Astrocyte of the cerebellum (primary cell): ENCODE measurements at regions not wholly inside any gene's neighbourhood (a gene's known extent, or its start where the extent isn't known, plus 50 kb on each side); places are given as distances from the start of the nearest gene placed in this dataset.

ENCODE experiments used
- DNase-seq: peaks from one replicate; pipeline ENCODE4 v3.0.0-alpha.2; 2011; ENCODE audit warnings: low read depth
- H3K4me3 ChIP-seq: 2 replicates; pipeline ENCODE4 v1.5.1; 2011; ENCODE audit warnings: mild to moderate bottlenecking, low read depth, low read length, moderate library complexity
- CTCF ChIP-seq: IDR thresholded peaks from 2 replicates; pipeline ENCODE4 v1.5.1; 2012; ENCODE audit warnings: low read length, low read depth, moderate library complexity, mild to moderate bottlenecking; ENCODE audit errors: missing control alignments
- in situ Hi-C: cut with HindIII; loops from 2 replicates; pipeline ENCODE4 v1.10.0; 2017; ENCODE audit warnings: low sequenced_read_pairs

DNA sequence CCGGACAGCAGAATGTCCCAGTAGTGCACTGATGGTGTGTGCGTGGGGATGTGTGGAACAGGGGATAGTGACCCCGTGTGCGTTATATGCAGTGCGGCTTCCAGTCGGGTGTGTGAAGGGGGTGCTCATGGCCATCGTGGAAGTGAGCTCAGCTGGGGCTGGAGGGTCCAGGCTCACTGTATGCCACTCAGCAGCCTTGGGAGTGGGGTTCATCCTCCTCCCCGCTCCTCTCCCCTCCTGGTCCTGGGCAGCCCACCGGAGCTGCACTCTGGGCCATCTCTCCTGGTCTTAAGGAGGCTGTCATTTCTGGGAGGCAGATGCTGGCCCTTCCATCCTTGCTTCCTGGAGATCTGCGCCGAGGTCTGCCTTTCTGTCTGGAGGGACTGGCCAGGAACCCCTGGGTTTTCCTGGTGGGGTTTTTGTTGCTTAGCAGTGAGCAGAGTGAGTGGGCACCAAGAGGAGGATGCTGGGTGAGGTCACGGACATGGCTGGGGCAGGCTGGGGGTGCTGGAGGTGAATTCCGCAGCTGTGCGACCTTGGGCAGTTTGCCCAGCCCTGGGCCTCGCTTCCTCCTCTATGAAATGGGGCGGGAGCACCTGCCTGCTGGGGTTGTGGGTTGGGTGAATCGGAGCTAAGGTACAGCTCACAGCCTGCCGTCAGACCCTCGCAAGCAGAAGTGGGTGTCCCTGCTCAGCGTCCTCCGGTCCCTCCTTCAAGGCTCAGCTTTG, 164.1 kb downstream of the SEC14L1 start:
- no peak for DNase-seq
- TF ChIP-seq CTCF: no peak
- H3K4me3 ChIP-seq: no peak overlapping the region
- in situ Hi-C loops: no loop called here

DNA sequence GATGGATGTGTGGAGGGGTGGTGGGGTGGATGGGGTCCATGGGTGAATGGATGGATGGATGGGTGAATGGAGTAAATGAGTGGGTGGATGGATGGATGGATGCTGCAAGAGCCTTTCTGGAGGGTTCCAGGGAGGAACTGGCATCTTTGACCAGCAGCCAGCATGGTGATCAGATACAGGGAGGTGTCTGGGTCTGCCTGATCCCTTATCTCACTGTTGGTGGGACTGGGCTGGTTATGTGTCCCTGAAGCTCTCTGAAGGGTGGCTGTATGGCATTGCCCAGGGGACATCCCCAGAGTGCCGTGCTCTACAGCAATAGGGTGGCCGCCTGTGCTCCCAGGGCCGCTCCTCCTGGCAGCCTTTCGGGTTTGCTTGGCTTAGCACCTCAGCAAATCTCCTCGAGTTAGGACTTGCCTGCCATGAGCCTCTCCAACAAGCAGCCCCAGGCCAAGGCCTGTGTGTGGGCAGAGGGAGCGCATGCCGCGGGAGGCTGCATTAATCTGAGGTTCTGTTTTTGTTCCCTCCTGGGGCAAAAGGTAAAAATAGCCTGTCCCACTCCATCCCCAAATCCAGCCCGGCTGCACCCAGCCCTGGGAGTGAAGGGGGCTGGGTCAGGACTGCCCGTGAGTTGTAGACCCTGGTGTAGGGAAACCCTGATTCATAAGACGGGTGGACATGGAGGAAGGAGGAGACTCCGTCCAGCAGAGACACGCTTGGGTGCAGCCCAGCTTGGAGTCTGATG, 165.4 kb downstream of the SEC14L1 start:
- in situ Hi-C loops: no loop called here
- no peak for DNase-seq
- TF ChIP-seq CTCF: no peak
- H3K4me3 ChIP-seq: no peak overlapping the region

DNA sequence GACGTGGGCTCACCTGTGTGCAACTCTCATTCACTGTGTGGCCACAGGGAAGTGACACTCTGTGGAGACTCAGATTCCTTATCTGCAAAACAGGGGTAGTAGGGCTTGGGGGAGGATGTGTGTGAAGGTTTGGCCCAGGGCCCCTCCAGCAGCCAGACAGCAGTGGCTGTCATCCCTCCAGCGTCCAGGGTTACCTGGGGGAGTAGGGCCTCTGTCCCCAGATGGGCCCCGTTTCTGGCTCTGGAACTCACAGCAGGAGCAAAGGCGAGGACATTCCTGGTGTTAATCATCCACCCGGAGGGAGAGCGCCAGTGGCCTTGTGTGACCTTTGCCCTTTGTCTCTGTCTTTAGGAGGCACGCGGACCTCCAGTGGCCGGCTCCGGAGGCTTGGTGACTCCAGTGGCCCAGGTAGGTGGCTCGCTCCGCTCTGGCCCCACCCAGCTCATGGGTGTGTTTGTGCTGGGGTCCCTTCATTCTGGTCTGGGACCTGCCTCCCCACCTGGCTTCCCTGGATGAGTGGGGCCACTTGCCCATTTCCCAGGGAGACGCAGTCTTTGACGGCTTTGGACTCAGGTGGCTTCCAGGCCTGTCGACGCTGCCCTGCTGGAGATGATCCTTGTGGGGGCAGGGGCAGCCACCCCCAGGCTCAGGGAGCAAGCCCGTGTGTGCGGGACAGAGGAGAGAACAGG, 166.2 kb downstream of the SEC14L1 start:
- no peak for DNase-seq
- H3K4me3 ChIP-seq: no peak overlapping the region
- in situ Hi-C loops: no loop called here
- no peak for TF ChIP-seq CTCF

DNA sequence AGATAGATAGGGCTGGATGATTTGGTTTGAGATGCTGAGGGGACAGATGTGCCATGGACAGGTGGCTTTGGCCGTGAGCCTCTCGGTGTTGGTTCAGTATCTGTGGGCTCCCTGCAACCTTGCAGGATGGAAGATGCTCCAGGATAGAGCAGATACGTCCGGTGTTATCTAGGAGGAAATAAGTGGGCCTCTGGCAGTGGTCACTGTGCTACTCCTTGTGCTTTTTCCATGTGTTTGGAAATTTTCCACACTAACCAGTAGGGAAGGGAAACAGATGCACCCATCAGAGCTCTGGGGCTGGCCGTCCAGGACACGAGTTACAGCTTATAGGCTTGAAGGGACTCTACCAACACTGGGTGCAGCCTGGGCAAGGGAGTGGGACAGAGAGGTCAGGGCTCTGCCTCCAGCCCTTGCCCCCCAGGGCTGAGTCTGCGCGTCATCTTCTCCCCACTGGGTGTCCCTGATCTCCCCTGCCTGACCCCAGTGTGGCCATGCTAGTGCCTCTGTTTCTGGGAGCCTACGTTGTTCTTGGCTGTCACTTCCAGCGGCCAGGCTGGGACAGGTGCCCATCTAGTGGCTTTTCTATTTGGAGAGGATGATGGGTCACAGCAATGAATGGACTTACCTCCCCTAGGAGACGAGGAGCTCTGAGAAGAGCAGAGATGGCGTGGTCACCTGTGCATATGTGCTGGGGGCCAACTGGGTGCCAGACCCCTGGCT, 166.9 kb downstream of the SEC14L1 start:
- no peak for DNase-seq
- in situ Hi-C loops: no loop called here
- no peak overlapping the region for H3K4me3 ChIP-seq
- TF ChIP-seq CTCF: no peak

- no peak for DNase-seq
- H3K4me3 ChIP-seq: no peak overlapping the region
- in situ Hi-C loops: no loop called here
Observed at GRCh38 chr17:77308861-77309726, 168.3 kb downstream of the SEC14L1 start.

More at GRCh38 chr17:77308861-77309726, 168.3 kb downstream of the SEC14L1 start:
- no peak for TF ChIP-seq CTCF
